Mesenchymal stem cell (in vitro differentiated cells and primary cell): ENCODE measurements at regions not wholly inside any gene's neighbourhood (a gene's known extent, or its start where the extent isn't known, plus 50 kb on each side); places are given as distances from the start of the nearest gene placed in this dataset.

Experiments
- DNase-seq: peaks from one replicate; pipeline ENCODE4 v3.0.0-alpha.2; 2013
- H2AFZ ChIP-seq: one replicate; pipeline ENCODE4 v1.6.1; 2013; ENCODE audit warnings: low read depth, mild to moderate bottlenecking, control low read depth, inconsistent platforms, low read length, moderate library complexity
- H2AK5ac ChIP-seq: 2 replicates; pipeline ENCODE4 v1.6.1; 2013; ENCODE audit warnings: low read length, moderate library complexity, mild to moderate bottlenecking, inconsistent platforms; ENCODE audit not compliant: severe bottlenecking
- H2BK120ac ChIP-seq: one replicate; pipeline ENCODE4 v1.6.1; 2013; ENCODE audit warnings: low read depth, mild to moderate bottlenecking, inconsistent platforms, low read length, moderate library complexity
- H2BK12ac ChIP-seq, 2 experiments: one replicate each; pipeline ENCODE4 v1.6.1; 2013; ENCODE audit warnings: inconsistent platforms in 2 of 2, low read length in 2 of 2, mild to moderate bottlenecking in 2 of 2, moderate library complexity in 2 of 2, control low read depth in 1 of 2
- H2BK15ac ChIP-seq: one replicate; pipeline ENCODE4 v1.6.1; 2013; ENCODE audit warnings: mild to moderate bottlenecking, low read depth, inconsistent platforms; ENCODE audit not compliant: poor library complexity, severe bottlenecking
- H2BK5ac ChIP-seq: 2 replicates; pipeline ENCODE4 v1.6.1; 2013; ENCODE audit warnings: low read depth, mild to moderate bottlenecking, low read length, control low read depth, inconsistent platforms; ENCODE audit not compliant: poor library complexity, severe bottlenecking
- H3K14ac ChIP-seq, 2 experiments: one replicate each; pipeline ENCODE4 v1.6.1; 2013; ENCODE audit warnings: inconsistent platforms in 2 of 2, low read length in 2 of 2, control low read depth in 1 of 2, mild to moderate bottlenecking in 1 of 2, moderate library complexity in 1 of 2
- H3K18ac ChIP-seq, 2 experiments: one replicate each; pipeline ENCODE4 v1.6.1; 2013; ENCODE audit warnings: inconsistent platforms in 2 of 2, low read length in 2 of 2, control low read depth in 1 of 2, low read depth in 1 of 2, mild to moderate bottlenecking in 1 of 2
- H3K23ac ChIP-seq, 2 experiments: one replicate each; pipeline ENCODE4 v1.6.1; 2013; ENCODE audit warnings: inconsistent platforms in 2 of 2, low read length in 2 of 2, mild to moderate bottlenecking in 2 of 2, moderate library complexity in 2 of 2, control low read depth in 1 of 2
- H3K27ac ChIP-seq: 2 replicates; pipeline ENCODE4 v1.5.1; 2013; ENCODE audit warnings: mild to moderate bottlenecking, moderate library complexity, low read length, control low read depth, inconsistent platforms; ENCODE audit not compliant: poor library complexity, severe bottlenecking
- H3K27me3 ChIP-seq, 2 experiments: 2 replicates each; pipeline versions ENCODE4 v1.6.1 to v1.7.0; 2013; ENCODE audit warnings: low read length in 2 of 2, mild to moderate bottlenecking in 2 of 2, moderate library complexity in 2 of 2, control low read depth in 1 of 2, inconsistent platforms in 1 of 2; ENCODE audit not compliant: control insufficient read depth in 1 of 2, insufficient read depth in 1 of 2
- H3K36me3 ChIP-seq, 2 experiments: 2 replicates each; pipeline versions ENCODE4 v1.6.1 to v1.7.0; 2013; ENCODE audit warnings: low read length in 2 of 2, control low read depth in 1 of 2, inconsistent platforms in 1 of 2, low read depth in 1 of 2, mild to moderate bottlenecking in 1 of 2; ENCODE audit not compliant: insufficient read depth in 2 of 2, control insufficient read depth in 1 of 2
- H3K4ac ChIP-seq, 2 experiments: one replicate each; pipeline ENCODE4 v1.6.1; 2013; ENCODE audit warnings: inconsistent platforms in 2 of 2, low read length in 2 of 2, mild to moderate bottlenecking in 2 of 2, moderate library complexity in 2 of 2, control low read depth in 1 of 2, low read depth in 1 of 2
- H3K4me1 ChIP-seq: 2 replicates; pipeline ENCODE4 v1.6.1; 2013; ENCODE audit warnings: low read depth, low read length, control low read depth; ENCODE audit not compliant: control insufficient read depth, insufficient read depth
- H3K4me2 ChIP-seq: 2 replicates; pipeline ENCODE4 v1.6.1; 2013; ENCODE audit warnings: low read length, mild to moderate bottlenecking, inconsistent platforms; ENCODE audit not compliant: poor library complexity, severe bottlenecking
- H3K4me3 ChIP-seq, 2 experiments: 2 replicates each; pipeline versions ENCODE4 v1.5.1 to v1.7.0; 2013; ENCODE audit warnings: low read length in 2 of 2, mild to moderate bottlenecking in 2 of 2, control low read depth in 1 of 2, low read depth in 1 of 2; ENCODE audit not compliant: insufficient read depth in 1 of 2
- H3K79me1 ChIP-seq: replicated peaks from 2 replicates; pipeline ENCODE4 v1.6.1; 2013; ENCODE audit warnings: mild to moderate bottlenecking, control low read depth, low read length, inconsistent platforms; ENCODE audit not compliant: poor library complexity, severe bottlenecking
- H3K9ac ChIP-seq: 2 replicates; pipeline ENCODE4 v1.7.0; 2013; ENCODE audit warnings: mild to moderate bottlenecking, low read length, moderate library complexity
- H3K9me3 ChIP-seq: 2 replicates; pipeline ENCODE4 v1.7.0; 2013; ENCODE audit warnings: mild to moderate bottlenecking, low read length; ENCODE audit not compliant: control insufficient read depth
- H4K8ac ChIP-seq: one replicate; pipeline ENCODE4 v1.6.1; 2013; ENCODE audit warnings: inconsistent platforms, mild to moderate bottlenecking, low read length, moderate library complexity
- H4K91ac ChIP-seq: one replicate; pipeline ENCODE4 v1.6.1; 2013; ENCODE audit warnings: mild to moderate bottlenecking, low read length, inconsistent platforms
- WGBS: methylation state at CpG from one replicate; pipeline ENCODE4 v1.1.7; 2013; ENCODE audit warnings: mixed read lengths; 5-methylcytosine and 5-hydroxymethylcytosine counted together

GRCh38 chr6:91317247-91317835, 730.5 kb upstream of the MAP3K7 start:
- H3K27ac ChIP-seq = no peak overlapping the region
- DNase-seq = peak; percentile 9
- H4K8ac ChIP-seq = no peak overlapping the region

GRCh38 chr6:91310178-91310577, 723.3 kb upstream of the MAP3K7 start:
- Histone ChIP-seq H3K9me3 (no peaks in the 10 kb centered on the region), H2BK5ac (no peak overlapping the region), H3K4ac (no peak overlapping the region), H2BK15ac (no peak overlapping the region), H2AFZ (no peak overlapping the region), H3K36me3 (no peaks in the 10 kb centered on the region), H4K91ac (no peak overlapping the region), H3K4me2 (no peak overlapping the region), H3K27me3 (no peaks in the 10 kb centered on the region), H3K9ac (no peak overlapping the region), H3K4me3 (no peak overlapping the region), H2BK120ac (no peak overlapping the region), H2AK5ac (no peak overlapping the region), H4K8ac (no peak overlapping the region), H3K27ac (no peak overlapping the region), H3K79me1 (no peaks in the 10 kb centered on the region), H3K23ac (no peak overlapping the region), H3K18ac (no peak overlapping the region), H3K14ac (no peak overlapping the region), H2BK12ac (no peak overlapping the region), H3K4me1 (no peaks in the 10 kb centered on the region)
- 87% methylated on average over 3 of the region's 6 CpGs for WGBS
- no peak for DNase-seq

More at GRCh38 chr6:91317247-91317835, 730.5 kb upstream of the MAP3K7 start:
- H3K36me3 ChIP-seq = no peaks in the 10 kb centered on the region
- H3K9ac ChIP-seq = no peak overlapping the region
- H4K91ac ChIP-seq = no peak overlapping the region
- no CpG with 5 or more reads among the region's 2 CpGs for WGBS
- no peaks in the 10 kb centered on the region for H3K27me3 ChIP-seq
- H3K9me3 ChIP-seq = no peaks in the 10 kb centered on the region
- H3K18ac ChIP-seq = no peak overlapping the region
- H2AK5ac ChIP-seq = no peak overlapping the region
- H2BK120ac ChIP-seq = no peak overlapping the region
- H3K4ac ChIP-seq = no peak overlapping the region
- no peak overlapping the region for H3K23ac ChIP-seq
- no peak overlapping the region for H3K4me2 ChIP-seq
- H2BK15ac ChIP-seq = no peak overlapping the region
- H2BK12ac ChIP-seq = no peak overlapping the region
- H3K4me3 ChIP-seq = no peak overlapping the region
- no peak overlapping the region for H3K14ac ChIP-seq
- H2AFZ ChIP-seq = no peak overlapping the region
- H2BK5ac ChIP-seq = no peak overlapping the region
- no peaks in the 10 kb centered on the region for H3K79me1 ChIP-seq
- H3K4me1 ChIP-seq = no peaks in the 10 kb centered on the region

- Histone ChIP-seq H3K27ac (no peak overlapping the region), H2AK5ac (no peak overlapping the region), H3K9me3 (no peaks in the 10 kb centered on the region), H4K91ac (no peak overlapping the region), H3K4me2 (no peak overlapping the region), H3K36me3 (no peaks in the 10 kb centered on the region), H3K4ac (no peak overlapping the region), H3K27me3 (no peaks in the 10 kb centered on the region), H3K14ac (no peak overlapping the region), H3K9ac (no peak overlapping the region), H3K4me3 (no peak overlapping the region), H2BK120ac (no peak overlapping the region), H3K4me1 (no peaks in the 10 kb centered on the region), H4K8ac (no peak overlapping the region), H3K79me1 (no peaks in the 10 kb centered on the region), H2AFZ (no peak overlapping the region), H2BK15ac (no peak overlapping the region), H3K18ac (no peak overlapping the region), H2BK5ac (no peak overlapping the region), H2BK12ac (no peak overlapping the region), H3K23ac (no peak overlapping the region)
- no peak for DNase-seq
- WGBS = no CpG with 5 or more reads among the region's 2 CpGs
These were observed 718.9 kb upstream of the MAP3K7 start for GRCh38 chr6:91305755-91306154.

- no peak overlapping the region for H3K27ac ChIP-seq
These were observed 717.6 kb upstream of the MAP3K7 start for GRCh38 chr6:91304521-91304920.

More at GRCh38 chr6:91304521-91304920, 717.6 kb upstream of the MAP3K7 start:
- Histone ChIP-seq H4K8ac (no peak overlapping the region), H3K27me3 (no peaks in the 10 kb centered on the region), H2AK5ac (no peak overlapping the region), H3K9me3 (no peaks in the 10 kb centered on the region), H3K79me1 (no peaks in the 10 kb centered on the region), H2BK15ac (no peak overlapping the region), H2BK5ac (no peak overlapping the region), H3K4me2 (no peak overlapping the region), H2BK12ac (no peak overlapping the region), H3K4me3 (no peak overlapping the region), H3K23ac (no peak overlapping the region), H3K14ac (no peak overlapping the region), H2AFZ (no peak overlapping the region), H3K4me1 (no peaks in the 10 kb centered on the region), H3K36me3 (no peaks in the 10 kb centered on the region), H2BK120ac (no peak overlapping the region), H4K91ac (no peak overlapping the region), H3K4ac (no peak overlapping the region), H3K9ac (no peak overlapping the region), H3K18ac (no peak overlapping the region)
- DNase-seq = peak; percentile 35
- WGBS = 64% methylated on average over 3 of the region's 3 CpGs
